GM18520 (cell line): ENCODE measurements at regions not wholly inside any gene's neighbourhood (a gene's known extent, or its start where the extent isn't known, plus 50 kb on each side); places are given as distances from the start of the nearest gene placed in this dataset.
"Not testable (repeated sequence)": the region's sequence is repeated elsewhere in the genome, so short reads cannot be mapped to it uniquely, and the experiment has no call there.

Source experiments
- ATAC-seq: cut with Tn5 transposase; IDR thresholded peaks from one replicate; pipeline ENCODE4 v1.9.1; 2021; ENCODE audit not compliant: unreplicated experiment

DNA sequence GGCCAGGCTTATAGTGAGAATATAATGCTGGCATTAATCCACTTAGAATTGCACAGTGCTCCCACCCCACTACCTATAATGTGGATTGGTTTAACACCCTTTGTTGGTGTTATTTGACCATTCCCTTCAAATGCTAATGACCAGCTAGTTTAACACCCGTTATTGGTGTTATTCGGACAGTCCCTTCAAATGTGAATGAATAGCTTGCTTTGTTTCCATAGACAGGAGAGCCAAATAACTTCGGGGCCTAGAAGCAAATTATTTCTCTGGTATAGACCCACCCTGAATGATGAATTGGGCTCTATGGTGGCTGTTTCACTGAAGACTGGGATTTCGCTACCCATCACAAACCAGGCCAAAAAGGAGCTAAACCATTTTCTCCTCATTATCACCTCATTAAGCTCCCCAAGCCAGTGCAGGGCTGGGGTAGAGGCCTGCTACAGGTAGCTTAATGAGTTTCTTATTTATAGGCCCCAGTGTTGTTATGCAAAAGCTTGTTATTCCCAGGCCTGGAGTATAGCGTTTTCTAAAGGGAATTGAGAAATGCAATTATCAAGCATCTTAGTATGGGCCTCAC is 494.1 kb upstream of the DPH6 start:
- ATAC-seq: no peak

- ATAC-seq: not testable (repeated sequence)
These were observed 501.2 kb upstream of the DPH6 start for GRCh38 chr15:36047018-36047716.

DNA sequence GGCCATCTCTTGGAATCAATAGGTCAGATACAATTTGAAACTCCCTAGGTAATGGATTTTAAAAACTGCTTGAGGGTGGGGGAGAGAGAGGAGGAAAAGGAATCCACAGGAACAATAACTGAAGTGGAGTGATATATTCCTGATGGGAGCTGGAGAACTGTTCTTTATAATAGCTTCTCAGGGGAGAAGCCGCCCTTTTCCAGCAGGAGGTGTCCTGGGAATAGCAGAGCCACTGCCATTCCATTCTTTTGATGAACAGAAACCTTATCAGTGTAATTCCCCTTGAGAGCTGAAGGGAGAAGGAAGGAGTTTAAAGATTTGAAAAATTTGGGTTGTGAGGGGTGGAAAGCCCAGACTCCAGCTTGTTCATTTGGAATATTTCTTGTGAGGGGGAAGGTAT is 504.9 kb upstream of the DPH6 start:
- no peak for ATAC-seq

DNA sequence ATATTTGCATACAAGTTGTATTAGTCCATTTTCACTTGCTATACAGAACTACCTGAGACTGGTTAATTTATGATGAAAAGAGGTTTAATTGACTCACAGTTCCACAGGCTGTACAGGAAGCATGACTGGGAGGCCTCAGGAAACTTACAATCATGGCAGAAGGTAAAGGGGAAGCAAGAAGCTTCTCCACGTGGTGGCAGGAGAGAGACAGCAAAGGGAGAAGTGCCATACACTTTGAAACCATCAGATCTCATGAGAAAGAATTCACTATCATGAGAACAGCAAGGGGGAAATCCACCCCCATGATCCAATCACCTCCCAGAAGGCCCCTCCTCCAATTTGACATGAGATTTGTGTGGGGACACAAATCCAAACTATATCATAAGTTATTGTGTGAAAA is 506.7 kb upstream of the DPH6 start:
- not testable (repeated sequence) for ATAC-seq

DNA sequence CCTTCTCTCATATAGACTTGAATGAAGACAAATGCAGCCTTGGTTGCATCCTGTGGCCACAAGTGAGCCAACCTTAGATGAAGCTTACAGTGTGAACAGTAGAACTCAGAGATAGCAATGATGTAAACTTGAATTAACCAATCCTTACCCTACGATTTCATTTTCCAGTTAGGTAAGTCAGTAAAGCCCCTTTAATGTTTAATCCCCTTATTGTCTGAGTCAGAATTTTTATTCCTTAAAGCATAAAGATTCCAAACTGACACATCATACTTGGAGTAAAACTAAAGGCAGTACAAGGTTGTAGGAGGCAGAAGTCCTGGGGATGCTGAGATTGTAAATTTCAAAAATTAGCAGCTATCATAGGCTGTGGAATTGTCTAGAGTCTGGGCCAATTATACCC is 507.8 kb upstream of the DPH6 start:
- ATAC-seq: no peak

DNA sequence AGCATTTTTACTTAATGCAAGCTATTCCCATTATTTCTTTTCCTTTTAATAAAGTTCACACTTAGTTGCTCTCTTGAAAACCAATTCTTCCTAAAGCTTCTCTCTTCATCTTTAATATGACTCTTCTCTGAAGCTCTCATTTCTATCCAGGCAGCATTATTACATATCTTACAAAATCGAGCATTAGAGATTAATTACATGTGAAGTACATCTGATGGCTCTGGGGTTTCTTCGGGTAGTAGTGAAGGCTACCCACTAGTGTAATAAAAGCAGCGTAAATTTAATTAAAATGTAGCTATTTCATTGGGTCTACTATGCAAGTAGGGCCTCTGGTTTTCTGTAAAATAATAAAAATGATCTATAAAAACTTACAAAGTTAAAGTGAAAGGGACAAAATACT is 513.6 kb upstream of the DPH6 start:
- no peak for ATAC-seq

DNA sequence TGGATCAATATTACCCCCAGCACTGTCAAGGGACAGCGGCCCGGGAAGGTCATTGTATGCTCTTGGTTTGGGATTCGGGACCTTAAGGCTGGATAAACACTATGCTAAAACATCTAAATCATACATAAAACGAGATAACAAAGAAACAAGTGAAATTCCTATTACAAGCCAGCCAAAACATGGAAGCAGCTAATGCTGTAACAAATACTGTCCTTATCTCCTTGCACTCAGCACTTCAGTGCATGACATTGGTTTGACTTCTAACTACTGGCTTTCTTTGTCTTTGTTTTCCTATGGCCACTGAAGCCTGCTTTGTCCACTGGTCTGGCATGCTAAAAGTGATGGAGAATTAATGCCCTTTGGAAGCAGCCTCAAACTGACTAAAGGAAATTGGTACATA is 516.4 kb upstream of the DPH6 start:
- ATAC-seq: no peak

DNA sequence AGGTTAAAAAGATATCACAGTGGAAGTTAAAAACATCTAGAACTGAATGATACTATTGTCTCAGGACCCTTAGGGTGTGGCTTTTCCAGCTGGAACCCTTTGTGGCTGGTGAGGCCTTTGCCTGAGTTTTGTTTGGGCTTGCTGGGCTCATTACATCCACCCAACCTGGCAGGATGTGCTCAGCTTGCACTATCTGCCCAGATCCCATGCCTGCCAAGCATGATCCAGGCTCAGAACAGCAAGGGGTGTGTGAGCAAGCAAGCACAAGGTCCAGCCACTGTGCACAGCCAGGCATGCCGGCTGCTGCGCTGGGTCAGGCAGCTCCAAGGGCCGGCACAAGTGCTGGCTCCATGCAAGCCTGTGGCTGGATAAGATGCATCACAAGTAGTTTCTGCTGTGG is 512.7 kb upstream of the CDIN1 start:
- ATAC-seq: no peak

- no peak for ATAC-seq
These were observed 511.7 kb upstream of the CDIN1 start for GRCh38 chr15:36067483-36068274.

DNA sequence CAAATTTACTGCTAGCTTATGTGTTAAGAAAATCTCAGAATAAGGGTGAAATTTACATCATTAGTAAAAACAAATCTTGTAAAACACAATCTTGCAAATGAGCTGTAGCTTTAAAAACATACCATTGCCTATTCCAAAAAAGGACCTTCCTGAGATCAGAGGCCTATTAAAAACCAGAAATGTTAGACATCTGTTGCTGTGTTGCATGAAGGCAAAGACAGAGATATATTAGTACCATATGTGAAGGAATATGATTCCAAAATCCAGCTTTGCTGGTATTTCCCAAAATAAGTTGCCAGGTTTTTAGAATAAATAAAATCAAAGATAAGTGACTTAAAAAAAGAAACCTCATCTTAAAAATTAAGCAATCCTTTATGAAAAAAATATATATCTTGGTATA is 504.1 kb upstream of the CDIN1 start:
- ATAC-seq: no peak

DNA sequence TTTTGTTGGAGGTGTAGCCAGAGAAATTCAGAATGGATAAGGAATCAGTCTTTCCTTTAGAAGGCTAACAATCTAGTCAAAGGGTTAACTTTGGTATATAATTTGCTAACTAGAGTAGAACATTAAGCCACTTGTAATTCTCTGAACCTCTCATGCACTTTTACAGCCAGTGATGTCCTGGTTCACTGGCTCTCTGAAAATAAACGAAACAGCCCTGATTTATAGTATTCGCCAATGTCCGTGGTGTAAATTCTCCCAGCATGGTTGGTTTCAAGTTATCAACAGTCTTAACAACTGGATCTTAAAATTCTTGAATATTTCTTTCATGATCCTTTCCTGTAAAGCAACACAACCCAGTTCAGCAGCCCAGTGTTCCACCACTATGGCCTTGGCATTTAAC is 500.4 kb upstream of the CDIN1 start:
- no peak for ATAC-seq

DNA sequence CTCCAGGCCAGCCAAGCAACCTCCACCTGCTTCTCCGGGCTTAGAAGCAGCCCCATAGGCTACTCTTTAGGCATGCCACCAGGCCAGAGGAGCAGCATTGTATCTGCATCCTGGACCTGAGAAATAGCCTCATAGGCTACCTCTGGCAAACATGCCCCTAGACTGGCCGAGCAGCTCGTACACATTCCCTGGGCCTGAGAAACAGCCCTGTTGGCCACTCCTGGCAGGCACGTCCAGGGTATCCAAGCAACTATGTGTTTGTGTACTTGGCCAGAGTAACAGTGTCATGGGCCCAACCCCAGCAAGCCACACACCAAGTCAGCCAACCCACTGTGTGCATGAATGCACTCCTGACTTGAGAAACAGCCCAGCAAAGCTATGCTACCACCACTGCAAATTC is 498.7 kb upstream of the CDIN1 start:
- no peak for ATAC-seq

DNA sequence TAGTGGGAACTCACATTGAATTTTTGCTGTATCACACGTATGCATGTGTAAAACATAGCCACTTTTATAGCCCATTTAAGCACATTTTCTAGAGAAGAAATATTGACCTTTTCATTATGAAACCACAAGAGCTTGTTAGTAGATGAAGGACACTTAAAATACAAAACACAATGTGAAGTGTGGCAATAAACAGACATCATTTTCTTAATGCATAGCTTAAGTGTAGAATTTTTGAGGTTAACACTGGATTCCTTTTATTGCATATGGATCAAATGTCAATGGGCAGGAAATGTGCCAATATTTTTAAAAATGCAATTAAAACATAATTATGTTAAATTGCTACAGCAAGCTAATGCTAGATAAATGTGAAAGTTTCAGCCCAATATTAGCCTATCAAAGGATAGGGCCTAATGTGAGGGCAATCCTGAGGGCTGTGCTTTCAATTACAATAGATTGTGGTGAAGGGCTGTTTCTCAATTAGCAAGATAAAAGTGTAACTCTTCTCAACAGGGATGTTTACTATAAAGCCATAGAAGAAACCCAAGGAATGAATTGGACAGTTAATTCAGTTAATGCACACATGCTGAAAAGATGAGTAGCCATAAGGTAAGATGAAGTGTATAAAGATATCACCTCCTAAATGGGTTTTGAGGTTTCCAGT is 489.0 kb upstream of the CDIN1 start:
- ATAC-seq: no peak

DNA sequence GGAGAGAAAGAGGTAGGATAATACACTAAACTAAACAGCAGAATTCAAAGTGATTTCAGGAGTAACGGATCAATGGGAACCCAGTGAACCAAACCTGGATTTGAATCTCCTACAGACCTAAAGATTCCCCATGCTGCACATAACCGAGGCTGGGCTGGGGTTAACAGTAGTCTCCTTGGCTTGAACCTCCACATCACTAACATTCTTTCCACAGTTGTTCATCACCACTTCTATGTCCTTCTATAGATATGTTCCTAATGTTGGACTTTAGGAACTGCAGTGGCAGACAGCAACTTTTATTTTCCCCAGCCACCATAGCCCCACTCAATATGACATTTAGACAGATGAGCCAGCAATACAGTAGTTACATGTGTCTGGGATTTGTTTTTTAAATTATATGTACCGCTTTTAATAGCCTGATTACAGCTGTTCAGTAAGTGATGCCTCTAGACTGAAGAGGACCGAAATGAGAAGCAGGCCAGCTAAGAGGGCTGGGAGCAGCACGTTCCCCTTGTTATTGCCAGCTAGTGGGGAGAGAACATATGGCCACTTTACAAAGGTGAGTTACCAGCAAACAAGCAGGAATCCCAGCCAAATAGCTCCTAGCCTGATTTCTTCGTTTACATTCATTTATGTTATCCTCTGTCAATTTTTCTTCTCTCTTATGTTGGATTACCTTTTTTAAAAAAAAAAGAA is 472.6 kb upstream of the CDIN1 start:
- ATAC-seq: no peak

DNA sequence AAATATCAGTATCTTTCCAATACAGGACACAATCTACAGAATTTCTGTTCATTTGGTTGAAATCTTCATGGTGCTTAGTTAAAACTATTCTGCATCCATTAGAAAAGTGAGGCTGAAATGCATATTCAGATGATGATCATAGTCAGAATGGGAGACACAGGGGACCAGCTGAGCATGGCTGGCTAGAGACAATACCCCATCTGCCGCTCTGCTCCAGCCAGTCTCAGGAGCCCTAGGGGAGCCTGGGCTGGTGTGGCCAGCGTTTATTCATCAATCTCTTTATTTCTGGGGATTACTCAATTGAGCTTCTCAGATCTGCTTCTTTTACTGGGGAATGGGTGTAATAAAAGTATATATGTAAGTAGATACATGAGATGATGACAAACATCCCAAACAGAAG is 470.9 kb upstream of the CDIN1 start:
- no peak for ATAC-seq

DNA sequence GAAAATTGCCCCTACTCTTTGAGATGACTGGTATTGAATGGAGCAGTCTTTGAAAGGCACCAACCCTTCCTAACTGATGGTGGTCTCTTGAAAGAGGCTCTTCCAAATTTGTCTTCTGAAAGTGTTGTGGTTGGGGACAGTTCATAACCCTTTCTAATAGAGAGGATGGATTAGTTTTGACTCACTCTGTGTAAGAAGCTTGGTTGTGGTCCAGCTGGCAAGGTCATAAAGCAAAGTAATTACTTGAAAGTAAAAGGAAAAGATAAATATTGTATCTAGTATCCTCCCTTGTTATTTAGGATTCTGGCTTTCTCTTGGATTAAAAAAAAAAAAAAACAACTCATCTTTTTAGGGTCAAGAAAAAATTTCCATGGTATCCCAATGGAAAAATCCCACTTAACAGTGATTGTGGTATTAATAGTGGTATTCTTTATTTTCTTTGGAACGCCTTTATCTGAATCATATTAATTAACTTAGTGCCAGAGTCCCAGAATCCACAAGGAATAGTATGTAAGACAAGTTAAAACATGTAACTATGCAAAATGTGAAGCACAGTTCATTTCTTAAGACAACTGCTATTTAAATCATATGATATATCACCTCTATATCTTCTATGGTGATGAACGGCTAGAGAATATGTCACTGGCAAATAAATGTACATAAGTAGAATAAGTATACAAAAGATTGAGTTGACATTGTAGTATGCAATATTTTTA is 469.3 kb upstream of the CDIN1 start:
- no peak for ATAC-seq

DNA sequence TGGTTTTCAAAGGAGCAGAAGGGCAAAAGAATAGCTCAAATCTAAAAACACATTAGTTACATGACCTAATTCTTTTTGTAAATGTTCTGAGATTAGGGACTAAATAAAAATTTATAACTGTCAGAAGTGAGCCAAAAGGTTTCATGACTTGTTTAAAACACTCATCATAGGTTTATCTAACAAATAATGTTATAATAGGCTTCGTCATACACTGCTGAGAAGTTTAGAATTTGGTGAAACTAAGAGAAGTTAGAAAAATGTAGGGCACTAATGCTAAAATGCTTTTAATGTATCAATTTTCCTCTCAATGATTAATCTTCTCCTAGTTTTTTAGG is 468.8 kb upstream of the CDIN1 start:
- no peak for ATAC-seq

- no peak for ATAC-seq
These were observed 462.1 kb upstream of the CDIN1 start for GRCh38 chr15:36117296-36117787.

- ATAC-seq: no peak
These were observed 453.2 kb upstream of the CDIN1 start for GRCh38 chr15:36126194-36126593.

- no peak for ATAC-seq
These were observed 448.6 kb upstream of the CDIN1 start for GRCh38 chr15:36130641-36131310.
